22Rv1 (cell line): ENCODE measurements at regions not wholly inside any gene's neighbourhood (a gene's known extent, or its start where the extent isn't known, plus 50 kb on each side); places are given as distances from the start of the nearest gene placed in this dataset.

Experiments
- CTCF ChIP-seq: fragments of 450-650 bp; IDR thresholded peaks from 2 replicates; pipeline ENCODE4 v1.5.1; 2017; ENCODE audit warnings: mild to moderate bottlenecking
- ZFX ChIP-seq: fragments of 450-650 bp; IDR thresholded peaks from 2 replicates; pipeline ENCODE4 v1.6.1; 2017; ENCODE audit warnings: antibody characterized with exemption, borderline replicate concordance

- no peak for TF ChIP-seq CTCF
- no peak for TF ChIP-seq ZFX
These were observed 838.0 kb downstream of the DHX35 start for GRCh38 chr20:39800111-39800510.
